Spleen (tissue), 7 donors: ENCODE measurements at regions not wholly inside any gene's neighbourhood (a gene's known extent, or its start where the extent isn't known, plus 50 kb on each side); places are given as distances from the start of the nearest gene placed in this dataset.

Experiments used
- POLR2A ChIP-seq, 3 donors: fragments of 450-650 bp; IDR thresholded peaks; one replicate each; pipeline ENCODE4 v1.5.1; 2017; ENCODE audit warnings: antibody characterized with exemption in 3 of 3, mild to moderate bottlenecking in 1 of 3
- POLR2AphosphoS5 ChIP-seq, 3 donors: sonication (generic); formaldehyde crosslinking; IDR thresholded peaks; one replicate each; pipeline ENCODE4 v1.5.1; 2017; ENCODE audit warnings: antibody characterized with exemption in 3 of 3
- TF ChIP-seq, protein P1 (sequence below), 11 experiments: fragments of 200-600 bp in 7 of 11; fragments of 450-650 bp in 4 of 11; sonication (generic) in 4 of 11; IDR thresholded peaks in 8 of 11; conservative IDR thresholded peaks in 3 of 11; 1 replicate in 7 of 11; 2 replicates in 4 of 11; pipeline versions ENCODE4 v1.4.0 to v1.8.0; 2016 to 2021; ENCODE audit warnings: antibody characterized with exemption in 11 of 11, inconsistent platforms in 4 of 11, mild to moderate bottlenecking in 1 of 11
- donor health status: DM: no; HTN: no; CAD: no; lungs with moderate emphysema.
- donor health status: DM: no; HTN: no; CAD: no.
- donor health status: DM: no; HTN: no; CAD: no.

DNA sequence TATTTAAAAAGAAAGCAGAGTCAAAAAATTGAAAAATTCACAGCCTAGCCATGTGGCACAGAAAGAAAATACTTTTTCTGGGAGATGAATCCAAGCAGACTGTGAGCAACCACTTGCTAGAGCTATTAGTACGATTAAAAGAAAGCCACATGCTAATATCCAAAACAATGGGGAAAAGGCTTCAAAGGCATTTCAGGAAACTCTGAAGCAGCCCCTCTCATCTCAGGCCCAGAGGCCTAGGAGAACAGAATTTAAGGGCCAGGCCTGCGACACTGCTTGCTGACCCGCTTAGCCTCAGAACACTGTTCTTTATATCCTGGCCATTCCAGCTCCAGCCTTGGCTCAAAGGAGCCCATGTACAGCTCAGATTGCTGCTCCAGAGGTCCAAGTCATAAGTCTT, 1257.0 kb upstream of the CDH18 start:
- TF ChIP-seq, protein P1, sequence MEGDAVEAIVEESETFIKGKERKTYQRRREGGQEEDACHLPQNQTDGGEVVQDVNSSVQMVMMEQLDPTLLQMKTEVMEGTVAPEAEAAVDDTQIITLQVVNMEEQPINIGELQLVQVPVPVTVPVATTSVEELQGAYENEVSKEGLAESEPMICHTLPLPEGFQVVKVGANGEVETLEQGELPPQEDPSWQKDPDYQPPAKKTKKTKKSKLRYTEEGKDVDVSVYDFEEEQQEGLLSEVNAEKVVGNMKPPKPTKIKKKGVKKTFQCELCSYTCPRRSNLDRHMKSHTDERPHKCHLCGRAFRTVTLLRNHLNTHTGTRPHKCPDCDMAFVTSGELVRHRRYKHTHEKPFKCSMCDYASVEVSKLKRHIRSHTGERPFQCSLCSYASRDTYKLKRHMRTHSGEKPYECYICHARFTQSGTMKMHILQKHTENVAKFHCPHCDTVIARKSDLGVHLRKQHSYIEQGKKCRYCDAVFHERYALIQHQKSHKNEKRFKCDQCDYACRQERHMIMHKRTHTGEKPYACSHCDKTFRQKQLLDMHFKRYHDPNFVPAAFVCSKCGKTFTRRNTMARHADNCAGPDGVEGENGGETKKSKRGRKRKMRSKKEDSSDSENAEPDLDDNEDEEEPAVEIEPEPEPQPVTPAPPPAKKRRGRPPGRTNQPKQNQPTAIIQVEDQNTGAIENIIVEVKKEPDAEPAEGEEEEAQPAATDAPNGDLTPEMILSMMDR (IDR thresholded peaks at IDR 0.05 in 8 of 11, conservative IDR thresholded peaks at IDR 0.05 in 3 of 11): no peak
- no peak for TF ChIP-seq POLR2A (IDR thresholded peaks at IDR 0.05)
- TF ChIP-seq POLR2AphosphoS5 (IDR thresholded peaks at IDR 0.05): no peak
